GM12878 (cell line): ENCODE measurements at regions not wholly inside any gene's neighbourhood (a gene's known extent, or its start where the extent isn't known, plus 50 kb on each side); places are given as distances from the start of the nearest gene placed in this dataset.

ENCODE experiments used
- ATAC-seq: fragments of 200-7000 bp; cut with Tn5 transposase; 3 replicates; pipeline ENCODE4 v1.9.1; 2020; ENCODE audit warnings: mild to moderate bottlenecking, moderate library complexity
- BruUV-seq: library from RNA; stranded (reverse); fragments of 400-500 nt; replicated peaks from 2 replicates; lab custom pipeline; 2021; lab: Mats Ljungman, UMichigan
- CTCF ChIA-PET: fragments of 300-600 bp; sonication (Branson Sonifier 250); formaldehyde crosslinking; extraction: SDS; loops from one replicate; lab custom pipeline; 2021; ENCODE audit warnings: inconsistent platforms; lab: Yijun Ruan, JAX
- POLR2A ChIA-PET: fragments of 350-600 bp; formaldehyde crosslinking; extraction: SDS; loops from one replicate; lab custom pipeline; 2021; ENCODE audit warnings: inconsistent platforms; lab: Charles Lee
- RAD21 ChIA-PET: fragments of 300-600 bp; sonication (Branson Sonifier 250); formaldehyde crosslinking; loops from one replicate; lab custom pipeline; 2023; ENCODE audit warnings: antibody characterized with exemption; ENCODE audit not compliant: unreplicated experiment; lab: Charles Lee
- SMC1A ChIA-PET: fragments of 300-600 bp; sonication (Branson Sonifier 250); formaldehyde crosslinking; loops from one replicate; lab custom pipeline; 2023; ENCODE audit not compliant: unreplicated experiment, uncharacterized antibody; lab: Charles Lee
- DNase-seq: peaks from one replicate; pipeline ENCODE4 v3.0.0-alpha.2; 2011; ENCODE audit warnings: low read depth, low spot score
- FAIRE-seq: peaks from 3 replicates; lab custom pipeline; 2011; peaks lifted over from hg19 to GRCh38; lab: Jason Lieb, UNC
- H2AFZ ChIP-seq: 2 replicates; pipeline ENCODE4 v1.6.0; 2011; ENCODE audit warnings: low read depth, low read length, control low read depth; ENCODE audit not compliant: control insufficient read depth
- H3K27ac ChIP-seq: 2 replicates; pipeline ENCODE4 v1.5.1; 2011; ENCODE audit warnings: control low read depth; ENCODE audit not compliant: control insufficient read depth, insufficient read depth
- H3K27me3 ChIP-seq, 2 experiments: replicated peaks in 1 of 2; 2 replicates each; pipeline versions ENCODE4 v1.6.0 to v1.6.1; 2011; ENCODE audit warnings: low read length in 1 of 2; ENCODE audit not compliant: control insufficient read depth in 2 of 2, insufficient read depth in 2 of 2
- H3K36me3 ChIP-seq, 2 experiments: 2 replicates each; pipeline ENCODE4 v1.5.1; 2011; ENCODE audit warnings: low read length in 1 of 2; ENCODE audit not compliant: control insufficient read depth in 2 of 2, insufficient read depth in 2 of 2
- H3K4me1 ChIP-seq: 2 replicates; pipeline ENCODE4 v1.6.1; 2011; ENCODE audit warnings: mild to moderate bottlenecking, low read length, moderate library complexity, mixed read lengths; ENCODE audit not compliant: control insufficient read depth, insufficient read depth
- H3K4me2 ChIP-seq: 2 replicates; pipeline ENCODE4 v1.6.0; 2011; ENCODE audit warnings: control low read depth; ENCODE audit not compliant: control insufficient read depth, insufficient read depth
- H3K4me3 ChIP-seq: fragments of 200-600 bp; sonication (generic); 2 replicates; pipeline ENCODE4 v1.5.1; 2016
- H3K79me2 ChIP-seq: 2 replicates; pipeline ENCODE4 v1.6.0; 2011; ENCODE audit warnings: low read length; ENCODE audit not compliant: control insufficient read depth, insufficient read depth
- H3K9ac ChIP-seq: 2 replicates; pipeline ENCODE4 v1.8.0; 2011; ENCODE audit warnings: low read length, control low read depth, mixed read lengths; ENCODE audit not compliant: control insufficient read depth, insufficient read depth
- H3K9me3 ChIP-seq: replicated peaks from 3 replicates; pipeline ENCODE4 v1.5.1; 2011; ENCODE audit warnings: mild to moderate bottlenecking, low read length; ENCODE audit not compliant: control insufficient read depth, insufficient read depth
- H4K20me1 ChIP-seq: 2 replicates; pipeline ENCODE4 v1.6.0; 2011; ENCODE audit not compliant: control insufficient read depth, insufficient read depth
- ATF3 ChIP-seq: IDR thresholded peaks from 2 replicates; pipeline ENCODE4 v1.6.1; 2011; ENCODE audit warnings: low read depth, mild to moderate bottlenecking, low read length, moderate library complexity, borderline replicate concordance; ENCODE audit errors: extremely low read depth
- BCL3 ChIP-seq: IDR thresholded peaks from 2 replicates; pipeline ENCODE4 v1.6.1; 2011; ENCODE audit warnings: borderline replicate concordance, low read depth, mild to moderate bottlenecking, moderate library complexity, low read length; ENCODE audit not compliant: insufficient read depth, poor library complexity, severe bottlenecking
- GATAD2B ChIP-seq: fragments of 450-650 bp; conservative IDR thresholded peaks from 2 replicates; pipeline ENCODE4 v1.6.1; 2017; ENCODE audit warnings: low read depth, mild to moderate bottlenecking, moderate library complexity
- HSF1 ChIP-seq: fragments of 150-350 bp; IDR thresholded peaks from 2 replicates; pipeline ENCODE4 v1.6.1; 2014; ENCODE audit warnings: mild to moderate bottlenecking, low read depth, low read length
- MAX ChIP-seq: IDR thresholded peaks from 2 replicates; pipeline ENCODE4 v1.6.1; 2012; ENCODE audit warnings: low read depth, low read length, improper control_type of control experiment
- NBN ChIP-seq: fragments of 450-650 bp; IDR thresholded peaks from 2 replicates; pipeline ENCODE4 v1.6.1; 2016
- NKRF ChIP-seq: fragments of 450-650 bp; conservative IDR thresholded peaks from 2 replicates; pipeline ENCODE4 v1.6.1; 2017; ENCODE audit warnings: mild to moderate bottlenecking, moderate library complexity
- NR2C1 ChIP-seq: fragments of 450-650 bp; IDR thresholded peaks from 2 replicates; pipeline ENCODE4 v1.6.1; 2017; ENCODE audit warnings: antibody characterized with exemption, mild to moderate bottlenecking, moderate library complexity
- NR2F1 ChIP-seq: fragments of 450-650 bp; conservative IDR thresholded peaks from 2 replicates; pipeline ENCODE4 v1.6.1; 2017; ENCODE audit warnings: mild to moderate bottlenecking
- PRDM15 ChIP-seq: fragments of 450-650 bp; formaldehyde crosslinking; IDR thresholded peaks from 2 replicates; pipeline ENCODE4 v1.4.0; 2020; ENCODE audit warnings: mild to moderate bottlenecking, moderate library complexity
- RCOR1 ChIP-seq: conservative IDR thresholded peaks from 2 replicates; pipeline ENCODE4 v1.6.1; 2012; ENCODE audit warnings: low read depth, low read length, improper control_type of control experiment
- RUNX3 ChIP-seq: IDR thresholded peaks from 2 replicates; pipeline ENCODE4 v1.6.1; 2012; ENCODE audit warnings: low read length, inconsistent platforms
- SREBF1 ChIP-seq: IDR thresholded peaks from 2 replicates; pipeline ENCODE4 v1.6.1; 2012; ENCODE audit warnings: mild to moderate bottlenecking, low read length
- SREBF2 ChIP-seq: IDR thresholded peaks from 2 replicates; pipeline ENCODE4 v1.6.1; 2012; ENCODE audit warnings: mild to moderate bottlenecking, low read length
- WGBS: methylation state at CpG from one replicate; pipeline ENCODE4 v1.1.6; 2016; ENCODE audit warnings: low lambda C conversion rate; ENCODE audit not compliant: insufficient replicate concordance, insufficient coverage; ENCODE audit errors: missing lambda C conversion rate; 5-methylcytosine and 5-hydroxymethylcytosine counted together
- in situ Hi-C: fragments of 300-500 bp; cut with MboI; formaldehyde crosslinking; loops from 9 replicates; pipeline ENCODE4 v1.14.3; 2018; ENCODE audit warnings: mixed read lengths
- intact Hi-C: fragments of 100-400 bp; cut with micrococcal nuclease; formaldehyde crosslinking; loops from one replicate; pipeline ENCODE4 v1.14.2; 2022; ENCODE audit not compliant: unreplicated experiment

GRCh38 chr6:23752414-23752813, 373.6 kb upstream of the NRSN1 start:
- 0% methylated on average over 1 of the region's 1 CpG for WGBS
- H3K4me1 ChIP-seq = no peaks in the 10 kb centered on the region
- CTCF ChIA-PET = no interaction called here
- H3K9me3 ChIP-seq = no peaks in the 10 kb centered on the region
- intact Hi-C loops = no loop called here
- no peaks in the 10 kb centered on the region for H4K20me1 ChIP-seq
- POLR2A ChIA-PET = no interaction called here
- H3K79me2 ChIP-seq = no peaks in the 10 kb centered on the region
- H3K27ac ChIP-seq = no peak overlapping the region
- RAD21 ChIA-PET = interaction anchor here (0.6 kb wide), 1 partner anchor 375 kb away, joined by 3 read pairs; no protein-coding TSS in a partner anchor
- H3K9ac ChIP-seq = no peak overlapping the region
- H3K4me2 ChIP-seq = no peak overlapping the region
- no TSS peak for BruUV-seq
- in situ Hi-C loops = no loop called here
- DNase-seq (no peak), FAIRE-seq (no peak), ATAC-seq (no peak)
- no peak overlapping the region for H2AFZ ChIP-seq
- SMC1A ChIA-PET = no interaction called here
- H3K36me3 ChIP-seq = no peaks in the 10 kb centered on the region
- H3K27me3 ChIP-seq = no peaks in the 10 kb centered on the region
- H3K4me3 ChIP-seq = no peak overlapping the region
- TF ChIP-seq NBN (no peak), RUNX3 (no peak), MAX (no peak), RCOR1 (no peak), NR2C1 (no peak), NKRF (no peak), GATAD2B (no peak), ATF3 (no peak), NR2F1 (no peak), SREBF2 (no peak), PRDM15 (CRISPR knock-in tag) (no peak), SREBF1 (no peak), HSF1 (no peak), BCL3 (no peak)
